Heart left ventricle (tissue), 16 donors: ENCODE measurements at regions not wholly inside any gene's neighbourhood (a gene's known extent, or its start where the extent isn't known, plus 50 kb on each side); places are given as distances from the start of the nearest gene placed in this dataset.
A peak's percentile ranks its signal among the peaks of the same experiment; 100 is the strongest.

Experiments
- ATAC-seq, 4 donors: fragments of 200-7000 bp; cut with Tn5 transposase; one replicate each; pipeline ENCODE4 v1.9.1; 2020 to 2022; ENCODE audit warnings: moderate library complexity in 4 of 4, mild to moderate bottlenecking in 3 of 4, moderate number of reproducible peaks in 1 of 4
- DNase-seq, 5 donors: peaks; one replicate each; pipeline ENCODE4 v3.0.0-alpha.2; 2020
- H3K27ac ChIP-seq, 12 donors: fragments of 200-600 bp; sonication (generic) in 4 of 12; one replicate each; pipeline versions ENCODE4 v1.5.0 to v1.8.0; 2016 to 2022; ENCODE audit warnings: mild to moderate bottlenecking in 2 of 12
- H3K27me3 ChIP-seq, 9 donors: fragments of 200-600 bp; sonication (generic) in 2 of 9; one replicate each; pipeline versions ENCODE4 v1.5.1 to v1.8.0; 2016 to 2022; ENCODE audit warnings: mild to moderate bottlenecking in 3 of 9
- H3K36me3 ChIP-seq, 9 donors: fragments of 200-600 bp; sonication (generic) in 2 of 9; one replicate each; pipeline versions ENCODE4 v1.5.0 to v1.8.0; 2018 to 2022; ENCODE audit warnings: mild to moderate bottlenecking in 2 of 9
- H3K4me1 ChIP-seq, 12 donors: fragments of 200-600 bp; sonication (generic) in 4 of 12; one replicate each; pipeline versions ENCODE4 v1.5.0 to v1.8.0; 2016 to 2022; ENCODE audit warnings: mild to moderate bottlenecking in 3 of 12
- H3K4me3 ChIP-seq, 12 donors: fragments of 200-600 bp; sonication (generic) in 4 of 12; one replicate each; pipeline versions ENCODE4 v1.5.0 to v1.8.0; 2017 to 2022; ENCODE audit warnings: mild to moderate bottlenecking in 9 of 12, moderate library complexity in 4 of 12
- H3K9me3 ChIP-seq, 12 donors: fragments of 200-600 bp; sonication (generic) in 4 of 12; one replicate each; pipeline versions ENCODE4 v1.5.0 to v1.8.0; 2016 to 2022; ENCODE audit warnings: mild to moderate bottlenecking in 1 of 12
- CTCF ChIP-seq, 12 donors: fragments of 200-600 bp; sonication (generic) in 4 of 12; IDR thresholded peaks; one replicate each; pipeline versions ENCODE4 v1.5.0 to v1.8.0; 2018 to 2022; ENCODE audit warnings: antibody characterized with exemption in 12 of 12, mild to moderate bottlenecking in 5 of 12
- POLR2A ChIP-seq, 2 donors: fragments of 450-650 bp; IDR thresholded peaks; one replicate each; pipeline ENCODE4 v1.6.1; 2017; ENCODE audit warnings: antibody characterized with exemption in 2 of 2, mild to moderate bottlenecking in 2 of 2, moderate library complexity in 2 of 2
- WGBS, 4 donors: extraction: QIAGEN DNeasy Blood & Tissue Kit in 2 of 4; methylation state at CpG; one replicate each; pipeline versions ENCODE4 v1.1.5 to v1.1.7; 2013 to 2018; 5-methylcytosine and 5-hydroxymethylcytosine counted together
- intact Hi-C, 10 donors: fragments of 100-400 bp; cut with DNase I; formaldehyde crosslinking; loops; one replicate each; pipeline versions ENCODE4 v1.11.1 to v1.14.2; 2022
- donor health status: ischemic (EF 13 %, LVEDD 7.1; RV severe dilation, severe dysfunction).
- donor health status: healthy with polysubstance abuse.
- donor health status: DM: no; HTN: yes; CAD: no.
- donor health status: DM: no; HTN: no; CAD: no.
- donor health status: ischemic (EF 25% LVEDD 6.9; RV normal size, moderate dysfunction).
- donor health status: ischemic (EF 25% LVEDD 5.7; RV mildly dilated, moderate dysfunction).
- donor health status: healthy.
- donor health status: DM: yes; HTN: yes; CAD: no.
- donor health status: ischemic (EF 35%, LVEDD 5.7; RV mildly dilated, moderate dysfunction).
- donor health status: nonischemic (EF 11% LVEDD 7.7; RV severe dilation, severe dysfunction).
- donor health status: DM: yes; HTN: yes; CAD: no.
- donor health status: PGD.
- donor health status: ischemic (EF 29% LVEDD 5.4; RV normal size, mild dysfunction).
- donor health status: nonischemic (EF 23%, LVEDD 6.1; RV moderate dilation, normal function).

GRCh38 chr6:113669606-113670005 lies 187.5 kb upstream of the MARCKS start:
- ATAC-seq, result peak in 1 of 4 donors; percentile 12
- peaks cover 0 to 42% (median 19%) of the 10 kb centered on the region in 12 donors for H3K4me1 ChIP-seq

GRCh38 chr6:113671421-113671820 lies 185.7 kb upstream of the MARCKS start:
- Histone ChIP-seq H3K4me1 (peaks cover 0 to 42% (median 19%) of the 10 kb centered on the region in 12 donors), H3K9me3 (no peaks in the 10 kb centered on the region), H3K27me3 (no peaks in the 10 kb centered on the region), H3K27ac (peak overlapping the region in 3 of 12 donors; percentile 6 to 50 (median 36)), H3K4me3 (no peak overlapping the region), H3K36me3 (no peaks in the 10 kb centered on the region)
- ATAC-seq, result no peak
- WGBS, 4 donors, result 36 to 62% (median 51%) methylated on average over 1 of the region's 1 CpG
- TF ChIP-seq CTCF (IDR thresholded peaks at IDR 0.05) (no peak), POLR2A (IDR thresholded peaks at IDR 0.05) (no peak)
- no peak for DNase-seq
- intact Hi-C loops, result loop anchor here in 1 of 10 donors (5.0 kb wide), 1 partner anchor 56 kb away; no protein-coding TSS in a partner anchor

More at GRCh38 chr6:113669606-113670005, 187.5 kb upstream of the MARCKS start:
- Histone ChIP-seq H3K36me3 (no peaks in the 10 kb centered on the region), H3K9me3 (no peaks in the 10 kb centered on the region), H3K27ac (peak overlapping the region in 5 of 12 donors; percentile 19 to 56 (median 37)), H3K27me3 (no peaks in the 10 kb centered on the region), H3K4me3 (no peak overlapping the region)
- intact Hi-C loops, result loop anchor here in 1 of 10 donors (5.0 kb wide), 1 partner anchor 58 kb away; no protein-coding TSS in a partner anchor
- 65 to 76% (median 74%) methylated on average over 2 of the region's 2 CpGs for WGBS, 4 donors
- no peak for DNase-seq
- TF ChIP-seq CTCF (IDR thresholded peaks at IDR 0.05) (no peak), POLR2A (IDR thresholded peaks at IDR 0.05) (no peak)

GRCh38 chr6:113672491-113673149 lies 184.5 kb upstream of the MARCKS start:
- Histone ChIP-seq H3K4me1 (peaks cover 0 to 42% (median 19%) of the 10 kb centered on the region in 12 donors), H3K27me3 (no peaks in the 10 kb centered on the region), H3K9me3 (no peaks in the 10 kb centered on the region), H3K4me3 (peak overlapping the region in 10 of 12 donors; percentile 3 to 43 (median 20)), H3K27ac (peak overlapping the region in 8 of 12 donors; percentile 22 to 73 (median 48)), H3K36me3 (no peaks in the 10 kb centered on the region)
- intact Hi-C loops, result loop anchor here in 1 of 10 donors (5.0 kb wide), 1 partner anchor 55 kb away; no protein-coding TSS in a partner anchor
- peak; percentile 35 to 74 (median 43) for DNase-seq
- 50 to 59% (median 58%) methylated on average over 8 of the region's 8 CpGs for WGBS, 4 donors
- peak in 3 of 4 donors; percentile 60 to 78 (median 75) for ATAC-seq
- TF ChIP-seq CTCF (IDR thresholded peaks at IDR 0.05), result no peak
- TF ChIP-seq POLR2A (IDR thresholded peaks at IDR 0.05), result no peak

GRCh38 chr6:113674075-113674474 lies 183.1 kb upstream of the MARCKS start:
- DNase-seq (no peak), ATAC-seq (no peak)
- Histone ChIP-seq H3K4me3 (no peak overlapping the region), H3K36me3 (no peaks in the 10 kb centered on the region), H3K4me1 (peaks cover 0 to 34% (median 17%) of the 10 kb centered on the region in 12 donors), H3K27me3 (no peaks in the 10 kb centered on the region), H3K27ac (no peak overlapping the region), H3K9me3 (no peaks in the 10 kb centered on the region)
- WGBS, 4 donors, result 64 to 69% (median 66%) methylated on average over 4 of the region's 4 CpGs
- intact Hi-C loops, result loop anchor here in 1 of 10 donors (5.0 kb wide), 1 partner anchor 53 kb away; no protein-coding TSS in a partner anchor
- TF ChIP-seq CTCF (IDR thresholded peaks at IDR 0.05) (no peak), POLR2A (IDR thresholded peaks at IDR 0.05) (no peak)
